ENCODE measurements at regions not wholly inside any gene's neighbourhood (a gene's known extent, or its start where the extent isn't known, plus 50 kb on each side); places are given as distances from the start of the nearest gene placed in this dataset.

GRCh38 chr18:46282177-46282570, 178.0 kb downstream of the HAUS1 start (continued):
- TF ChIP-seq CHD7 (IDR thresholded peaks at IDR 0.05; ENCODE audit: insufficient replicate concordance, low read length) (no peak), GABPA (IDR thresholded peaks at IDR 0.05; ENCODE audit: borderline replicate concordance, insufficient read depth, low read length) (no peak), ATF3 (IDR thresholded peaks at IDR 0.05; ENCODE audit: insufficient read depth, low read depth, low read length) (no peak)

Measured in H1 (cell line).